Stimulated activated CD4-positive, alpha-beta T cell treated with anti-CD3 and anti-CD28 coated beads, Interleukin-2, amount 100 ng/mL, for 24 hours (primary cell): ENCODE measurements at regions not wholly inside any gene's neighbourhood (a gene's known extent, or its start where the extent isn't known, plus 50 kb on each side); places are given as distances from the start of the nearest gene placed in this dataset.

Experiments used
- DNase-seq, 2 donors: peaks; one replicate each; pipeline ENCODE4 v3.0.0-alpha.2; 2020

GRCh38 chr22:48885271-48885918, 942.3 kb downstream of the BRD1 start:
- DNase-seq, result no peak

GRCh38 chr22:48884786-48885185, 942.9 kb downstream of the BRD1 start:
- no peak for DNase-seq

DNA sequence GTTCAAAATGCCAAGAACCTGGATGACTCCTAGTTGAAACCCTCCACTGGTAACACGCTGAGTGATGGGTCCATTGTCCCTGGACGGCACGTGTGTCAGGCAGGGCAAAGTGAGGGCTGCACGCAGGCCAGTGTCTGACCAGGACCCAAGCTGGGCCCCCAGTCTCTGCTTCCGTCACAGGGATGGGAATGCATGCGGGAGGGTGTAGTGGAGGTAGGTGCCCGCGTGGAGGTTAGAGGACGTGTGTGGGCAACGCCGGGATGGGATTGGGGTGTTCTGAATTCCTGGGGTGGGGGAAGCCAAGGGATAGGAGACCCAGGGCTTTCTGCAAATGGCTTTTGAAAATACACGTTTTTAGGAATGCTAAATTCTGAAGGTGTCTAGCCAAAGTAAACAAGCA, 943.3 kb downstream of the BRD1 start:
- DNase-seq, result no peak

DNA sequence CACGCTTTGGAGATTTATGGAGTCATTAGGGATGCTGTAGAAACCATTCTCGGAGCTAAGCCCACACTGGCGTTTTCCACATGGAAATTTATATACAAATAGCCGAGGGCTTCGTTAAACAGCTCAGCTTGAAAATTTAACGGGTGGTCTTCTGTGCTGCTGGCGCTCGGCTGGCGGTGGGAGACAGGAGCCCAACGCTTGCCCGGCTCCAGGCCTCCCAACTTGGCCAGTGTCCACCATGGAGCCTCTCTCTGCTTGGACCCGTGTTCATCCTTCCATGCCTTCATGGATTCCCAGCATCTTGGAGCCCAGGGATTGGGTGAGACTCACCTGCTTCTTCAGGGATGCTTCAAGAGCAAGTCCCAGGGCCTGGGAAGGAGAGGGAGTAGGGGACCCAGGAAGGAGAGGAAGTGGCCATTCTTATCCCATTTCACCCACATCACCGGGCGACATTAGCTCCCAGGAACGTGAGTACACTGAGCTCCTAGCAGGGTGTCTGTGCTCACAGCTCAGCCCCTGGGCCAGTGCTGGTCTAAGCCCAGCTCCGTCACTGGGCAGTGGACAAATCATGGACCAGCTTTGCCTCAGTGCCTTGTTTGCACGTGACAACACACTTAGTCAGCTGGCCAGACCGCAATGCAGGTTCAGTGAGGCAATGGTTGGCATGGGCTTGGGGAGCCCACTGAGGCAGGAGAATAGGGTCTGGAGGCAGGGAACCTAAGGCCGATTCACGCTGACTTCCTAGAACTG, 944.3 kb downstream of the BRD1 start:
- no peak for DNase-seq

- no peak for DNase-seq
Observed at GRCh38 chr22:48882636-48883200, 945.0 kb downstream of the BRD1 start.

GRCh38 chr22:48881326-48881980, 946.2 kb downstream of the BRD1 start:
- no peak for DNase-seq

DNA sequence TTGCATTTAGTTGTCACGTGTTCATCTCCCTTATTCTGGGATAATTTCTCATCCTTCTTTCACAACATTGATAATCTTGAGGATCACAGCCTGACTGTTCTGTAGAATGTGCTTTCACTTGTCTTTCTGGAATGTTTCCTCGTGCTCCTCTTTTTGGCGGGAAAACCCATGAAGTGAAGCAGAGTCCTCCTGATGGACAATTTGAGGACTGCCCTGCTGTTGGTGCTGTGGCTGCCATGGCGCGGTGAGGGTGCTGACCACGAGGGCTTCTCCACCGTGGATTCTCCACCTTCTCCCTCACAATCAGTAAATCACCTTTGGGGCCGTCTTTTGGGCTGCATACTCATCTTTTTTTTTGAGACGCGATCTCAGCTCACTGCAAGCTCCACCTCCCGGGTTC, 946.9 kb downstream of the BRD1 start:
- DNase-seq, result no peak

DNA sequence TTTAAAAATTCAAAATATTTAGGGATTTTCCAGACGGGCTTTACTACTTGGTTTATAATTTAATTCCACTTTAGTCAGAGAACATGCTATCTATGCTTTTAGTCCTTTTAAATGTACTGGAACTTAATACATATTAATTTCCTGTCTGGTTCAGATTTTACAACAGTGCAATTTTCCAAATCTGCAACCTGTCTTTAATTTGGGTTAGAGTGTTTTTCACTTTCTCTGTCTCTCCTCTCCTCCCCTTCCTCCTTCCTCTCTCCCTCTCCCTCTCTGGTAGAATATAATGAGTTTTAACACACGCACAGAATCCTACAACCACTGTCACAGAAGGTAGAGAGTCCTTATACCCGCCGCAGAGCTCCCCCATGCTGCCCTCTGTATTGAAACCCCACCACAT, 950.7 kb downstream of the BRD1 start:
- no peak for DNase-seq

GRCh38 chr22:48874956-48875355, 952.7 kb downstream of the BRD1 start:
- no peak for DNase-seq

DNA sequence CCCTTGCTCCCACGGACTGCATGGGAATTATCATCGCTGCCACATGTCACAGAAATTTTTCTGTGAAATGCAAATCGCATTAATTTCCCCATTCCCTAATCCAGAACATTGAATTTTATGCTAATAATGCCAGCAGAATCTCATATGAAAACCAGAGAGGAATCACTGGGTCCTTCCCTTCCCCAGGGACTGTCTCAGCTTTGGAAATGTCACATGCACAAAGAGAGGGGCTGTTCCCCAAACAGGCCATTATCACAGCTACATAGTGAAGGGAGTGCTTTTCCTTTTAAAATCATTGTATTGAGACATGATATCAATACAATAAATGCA, 954.5 kb downstream of the BRD1 start:
- DNase-seq, result no peak

GRCh38 chr22:48872271-48873190, 955.1 kb downstream of the BRD1 start:
- no peak for DNase-seq

DNA sequence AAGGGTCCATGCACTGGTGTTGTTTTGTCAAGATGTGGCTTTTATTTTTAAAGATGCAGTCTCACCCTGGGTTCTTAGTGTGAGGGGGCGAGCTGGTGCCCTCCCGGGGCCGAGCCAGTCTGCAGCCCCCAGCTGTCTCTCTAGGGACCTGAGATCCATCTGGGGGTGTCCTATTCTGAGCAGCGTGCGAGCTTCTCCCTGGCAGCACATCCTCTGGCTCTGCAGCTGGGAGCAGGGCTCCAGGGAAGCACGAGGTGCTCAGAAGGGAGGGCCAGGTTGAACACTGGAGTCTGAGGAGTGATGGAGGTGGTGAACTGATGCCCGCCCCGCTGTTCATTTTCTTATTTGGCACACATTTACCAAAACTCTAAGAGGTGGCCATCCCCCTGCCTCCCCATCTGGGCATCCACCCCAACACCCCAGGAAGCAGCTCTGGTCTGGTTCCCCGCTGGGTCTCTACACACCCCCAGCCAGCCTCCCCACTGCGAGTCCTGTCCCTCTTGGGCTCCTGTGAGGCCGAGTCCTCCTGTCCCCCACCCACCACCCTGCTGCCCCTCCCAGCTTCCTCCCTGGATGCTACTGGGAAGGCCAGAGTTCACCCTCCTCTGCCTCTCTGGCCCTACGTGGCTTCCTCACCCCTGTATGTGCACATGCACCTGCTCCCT, 956.4 kb downstream of the BRD1 start:
- DNase-seq, result no peak

DNA sequence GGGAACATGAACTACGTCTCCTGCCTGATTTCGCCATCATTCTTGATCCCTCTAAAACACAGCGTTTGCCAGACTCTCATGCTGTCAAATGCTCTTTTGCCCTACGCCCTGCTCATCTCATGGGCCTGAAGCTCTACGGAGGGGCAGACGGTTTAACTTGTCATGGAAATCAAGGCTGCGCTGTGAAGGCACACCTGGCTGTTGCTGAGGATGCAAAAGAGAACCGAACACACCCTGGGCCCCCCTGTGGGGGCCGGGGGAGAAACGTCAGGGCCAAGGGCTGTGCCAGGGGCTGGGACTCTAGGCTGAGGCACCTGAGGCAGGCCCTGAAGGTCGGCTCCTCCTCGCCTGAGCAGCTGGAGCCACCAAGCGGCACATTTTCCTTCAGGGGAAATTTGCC, 957.2 kb downstream of the BRD1 start:
- no peak for DNase-seq

DNA sequence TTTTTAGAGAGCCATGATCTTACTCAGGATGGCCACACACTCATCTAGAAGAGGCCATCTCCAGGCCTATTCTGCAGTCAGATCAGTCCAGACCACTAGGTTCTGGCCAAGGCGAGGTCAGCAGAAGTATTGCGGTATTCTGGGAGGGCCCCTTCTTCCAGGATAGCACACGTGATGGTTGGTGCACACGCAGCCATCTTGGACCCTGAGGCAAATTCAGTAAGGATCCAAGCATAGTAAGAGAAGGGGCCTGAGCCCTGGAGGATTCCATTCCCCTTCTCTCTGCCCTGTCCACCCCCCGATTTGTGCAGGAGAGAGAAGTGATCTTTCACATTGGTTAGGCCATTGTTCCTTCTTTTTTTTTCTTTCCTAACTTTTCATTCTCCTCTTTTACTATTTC, 957.9 kb downstream of the BRD1 start:
- no peak for DNase-seq

DNA sequence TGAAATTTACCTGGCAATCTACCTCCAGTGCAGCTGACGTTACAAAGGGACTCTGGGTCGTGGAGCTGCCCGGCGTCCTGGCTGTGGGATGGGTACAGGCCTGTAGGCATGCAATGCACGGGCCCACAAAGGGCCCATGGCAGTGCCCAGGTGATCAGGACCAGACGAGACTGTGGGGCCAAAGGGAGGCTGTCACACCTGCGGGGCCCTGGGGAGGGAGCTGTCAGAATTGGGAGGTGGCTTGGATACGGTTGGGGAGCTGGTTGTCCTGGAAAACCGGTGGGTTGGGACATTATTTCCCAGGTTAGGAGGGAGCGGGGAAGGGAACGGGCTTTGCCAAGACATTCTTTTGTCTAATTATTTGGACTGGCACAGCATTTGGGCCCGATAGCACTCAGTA, 958.5 kb downstream of the BRD1 start:
- DNase-seq, result no peak

DNA sequence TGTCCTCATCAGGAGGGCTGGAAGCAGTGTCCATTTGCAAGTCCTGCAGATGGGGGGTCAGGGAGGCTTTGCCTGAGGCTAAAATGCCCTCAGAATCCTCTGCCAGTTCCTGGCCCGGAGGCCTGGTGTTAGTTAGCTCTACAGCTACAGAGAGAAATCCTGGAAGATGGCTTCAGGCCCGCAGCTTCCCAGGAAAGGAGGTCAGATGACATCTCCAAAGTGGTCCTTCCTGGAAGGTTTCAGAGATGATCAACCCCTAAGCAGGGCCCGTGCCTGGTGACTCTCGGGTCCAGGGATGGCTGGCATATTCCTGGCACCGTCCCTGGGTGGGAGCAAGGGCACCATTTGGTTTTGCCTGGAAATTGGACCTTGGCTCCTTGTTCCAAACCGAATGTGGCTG, 959.1 kb downstream of the BRD1 start:
- DNase-seq, result no peak

DNA sequence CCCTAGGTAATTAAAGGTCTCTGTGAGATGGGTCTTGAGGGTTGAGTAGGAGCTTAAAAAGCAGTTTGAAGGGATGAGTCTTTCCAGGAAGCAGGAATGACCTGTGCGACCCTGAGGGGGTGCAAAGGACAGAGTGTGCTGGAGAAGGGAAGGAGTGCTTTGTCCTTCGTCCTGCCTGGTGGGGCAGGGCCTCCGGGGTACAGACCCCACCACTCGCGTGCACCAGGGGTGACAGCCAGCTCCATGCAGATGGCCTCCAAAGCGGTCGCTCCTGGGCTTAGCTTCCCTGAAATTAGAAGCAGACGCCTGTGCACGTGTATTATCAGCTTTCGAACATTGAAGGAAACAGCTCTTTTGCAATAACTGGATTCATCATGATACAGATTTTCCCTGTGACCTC, 959.8 kb downstream of the BRD1 start:
- no peak for DNase-seq

GRCh38 chr22:48866906-48867681, 960.6 kb downstream of the BRD1 start:
- no peak for DNase-seq

- DNase-seq, result no peak
Observed at GRCh38 chr22:48864748-48865147, 962.9 kb downstream of the BRD1 start.

- no peak for DNase-seq
Observed at GRCh38 chr22:48863965-48864528, 963.6 kb downstream of the BRD1 start.

DNA sequence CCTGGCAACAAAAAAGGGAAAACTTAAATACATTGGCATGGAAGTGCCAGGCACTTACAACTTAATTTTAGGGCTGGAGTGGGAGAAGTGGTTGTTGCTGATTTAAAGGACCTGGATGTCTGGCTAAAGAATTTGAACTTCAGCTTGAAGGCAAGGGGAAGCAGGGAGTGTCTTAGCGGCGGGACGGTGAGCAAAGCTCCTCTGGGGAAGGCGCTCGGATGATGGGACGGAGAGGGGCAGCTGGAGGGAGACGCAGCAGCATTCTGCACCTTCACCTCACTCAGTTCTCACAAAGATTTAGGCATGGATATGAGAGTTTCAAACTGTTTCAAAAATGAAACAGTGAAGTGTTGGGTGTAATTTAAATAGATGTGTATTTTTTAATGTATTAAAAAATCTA, 967.1 kb downstream of the BRD1 start:
- DNase-seq, result no peak
